GM12892 (cell line): ENCODE measurements at regions not wholly inside any gene's neighbourhood (a gene's known extent, or its start where the extent isn't known, plus 50 kb on each side); places are given as distances from the start of the nearest gene placed in this dataset.

Experiments used
- POLR2A ChIP-seq: IDR thresholded peaks from 2 replicates; pipeline ENCODE4 v1.6.1; 2011; ENCODE audit warnings: low read depth, low read length, control low read depth
- POLR2AphosphoS5 ChIP-seq: IDR thresholded peaks from 2 replicates; pipeline ENCODE4 v1.6.1; 2011; ENCODE audit warnings: low read depth, low read length, control low read depth
- TAF1 ChIP-seq: IDR thresholded peaks from 2 replicates; pipeline ENCODE4 v1.6.1; 2011; ENCODE audit warnings: low read depth, mild to moderate bottlenecking, control low read depth, low read length, borderline replicate concordance

DNA sequence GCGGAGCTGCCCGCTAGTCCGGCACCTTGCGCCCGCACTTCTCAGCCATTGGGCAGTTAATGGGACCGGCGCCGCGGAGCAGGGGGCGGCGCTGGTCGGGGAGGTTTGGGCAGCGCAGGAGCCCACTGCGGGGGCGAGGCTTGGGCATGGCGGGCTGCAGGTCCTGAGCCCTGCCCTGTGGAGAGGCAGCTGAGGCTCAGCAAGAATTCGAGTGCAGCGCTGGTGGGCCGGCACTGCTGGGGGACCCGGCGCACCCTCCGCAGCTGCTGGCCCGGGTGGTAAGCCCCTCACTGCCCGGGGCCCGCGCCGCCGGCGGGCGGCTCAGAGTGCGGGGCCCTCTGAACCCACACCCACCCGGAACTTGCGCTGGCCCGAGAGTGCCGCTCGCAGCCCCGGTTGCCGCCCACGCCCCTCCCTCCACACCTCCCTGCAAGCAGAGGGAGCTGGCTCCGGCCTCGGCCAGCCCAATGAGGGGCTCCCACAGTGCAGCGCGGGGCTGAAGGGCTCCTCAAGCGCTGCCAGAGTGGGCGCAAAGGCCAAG, 835.0 kb downstream of the TBL1XR1 start:
- TF ChIP-seq POLR2AphosphoS5 (no peak), POLR2A (no peak), TAF1 (no peak)
